VCaP (cell line): ENCODE measurements at regions not wholly inside any gene's neighbourhood (a gene's known extent, or its start where the extent isn't known, plus 50 kb on each side); places are given as distances from the start of the nearest gene placed in this dataset.

ENCODE experiments used
- H3K27ac ChIP-seq: fragments of 450-650 bp; 2 replicates; pipeline ENCODE4 v1.5.1; 2017
- TF ChIP-seq, protein P1 (sequence below): fragments of 450-650 bp; conservative IDR thresholded peaks from 2 replicates; pipeline ENCODE4 v1.5.1; 2017; ENCODE audit warnings: mild to moderate bottlenecking, moderate library complexity

DNA sequence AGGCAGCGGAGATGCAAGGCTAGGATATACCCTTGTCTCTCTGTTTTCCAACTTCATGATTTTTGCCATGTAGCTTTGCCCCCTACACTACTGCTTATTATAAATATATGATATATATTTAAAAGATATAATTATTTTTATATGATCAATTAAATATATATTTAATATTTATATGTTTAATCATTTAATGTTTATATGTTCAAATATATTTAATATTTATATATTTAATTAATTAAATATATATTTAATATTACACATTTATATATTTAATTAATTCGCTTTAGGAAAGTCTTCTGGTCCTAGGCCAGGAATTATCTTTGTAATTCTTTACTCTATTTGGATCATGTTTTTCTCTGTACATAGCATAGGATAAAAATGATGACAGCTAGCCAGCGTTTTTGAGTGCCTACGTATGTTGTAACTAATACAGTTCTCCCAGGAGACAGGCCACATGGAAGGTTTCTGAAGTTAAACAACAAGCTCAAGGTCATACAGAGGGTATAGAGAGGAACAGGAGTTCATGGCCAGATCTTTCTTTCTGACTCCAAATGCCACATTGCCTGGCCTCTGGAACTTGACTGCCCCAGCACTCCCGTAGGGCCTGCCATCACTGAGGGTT is 192.5 kb downstream of the KCNA5 start:
- TF ChIP-seq, protein P1, sequence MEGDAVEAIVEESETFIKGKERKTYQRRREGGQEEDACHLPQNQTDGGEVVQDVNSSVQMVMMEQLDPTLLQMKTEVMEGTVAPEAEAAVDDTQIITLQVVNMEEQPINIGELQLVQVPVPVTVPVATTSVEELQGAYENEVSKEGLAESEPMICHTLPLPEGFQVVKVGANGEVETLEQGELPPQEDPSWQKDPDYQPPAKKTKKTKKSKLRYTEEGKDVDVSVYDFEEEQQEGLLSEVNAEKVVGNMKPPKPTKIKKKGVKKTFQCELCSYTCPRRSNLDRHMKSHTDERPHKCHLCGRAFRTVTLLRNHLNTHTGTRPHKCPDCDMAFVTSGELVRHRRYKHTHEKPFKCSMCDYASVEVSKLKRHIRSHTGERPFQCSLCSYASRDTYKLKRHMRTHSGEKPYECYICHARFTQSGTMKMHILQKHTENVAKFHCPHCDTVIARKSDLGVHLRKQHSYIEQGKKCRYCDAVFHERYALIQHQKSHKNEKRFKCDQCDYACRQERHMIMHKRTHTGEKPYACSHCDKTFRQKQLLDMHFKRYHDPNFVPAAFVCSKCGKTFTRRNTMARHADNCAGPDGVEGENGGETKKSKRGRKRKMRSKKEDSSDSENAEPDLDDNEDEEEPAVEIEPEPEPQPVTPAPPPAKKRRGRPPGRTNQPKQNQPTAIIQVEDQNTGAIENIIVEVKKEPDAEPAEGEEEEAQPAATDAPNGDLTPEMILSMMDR: no peak
- no peak overlapping the region for H3K27ac ChIP-seq

DNA sequence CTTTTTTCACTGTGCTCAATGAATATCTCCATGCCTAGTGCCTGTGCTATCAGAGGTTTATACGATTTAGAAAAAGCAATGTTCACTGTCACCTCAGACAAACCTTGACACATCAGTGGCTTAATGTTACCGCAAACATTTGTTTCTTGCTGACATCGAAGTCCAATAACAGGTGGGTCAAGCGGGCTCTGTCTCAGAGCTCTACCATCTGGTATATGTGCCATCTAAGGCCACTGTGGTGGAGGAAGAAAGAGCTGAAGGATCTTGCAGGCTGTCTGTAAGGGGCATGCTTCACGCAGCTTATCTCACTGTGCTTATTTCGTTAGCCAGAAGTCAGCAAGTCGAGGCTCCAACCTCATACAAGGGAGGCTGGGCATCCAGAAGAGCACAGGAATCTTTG is 189.5 kb upstream of the NTF3 start:
- no peak overlapping the region for H3K27ac ChIP-seq
- TF ChIP-seq, protein P1: no peak

DNA sequence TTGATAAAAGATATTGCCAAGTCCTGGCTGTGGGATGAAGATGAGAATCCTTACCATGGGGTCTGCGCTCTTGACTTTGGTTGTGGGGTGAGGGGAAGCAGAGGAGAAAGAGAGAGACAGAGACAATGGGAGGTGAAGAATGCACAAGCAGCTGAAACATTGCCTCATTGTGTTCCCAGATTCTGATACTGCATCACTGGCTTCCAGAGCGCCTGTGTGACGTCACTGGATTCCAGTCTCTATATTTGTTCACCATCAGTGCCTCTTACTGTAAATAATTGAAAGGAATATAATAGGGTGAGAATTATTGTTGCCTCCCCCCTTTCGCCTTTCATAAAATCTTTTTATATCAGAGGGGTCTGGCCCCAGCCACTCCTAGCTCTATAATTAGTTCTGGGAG is 188.9 kb upstream of the NTF3 start:
- no peak overlapping the region for H3K27ac ChIP-seq
- TF ChIP-seq, protein P1: no peak

DNA sequence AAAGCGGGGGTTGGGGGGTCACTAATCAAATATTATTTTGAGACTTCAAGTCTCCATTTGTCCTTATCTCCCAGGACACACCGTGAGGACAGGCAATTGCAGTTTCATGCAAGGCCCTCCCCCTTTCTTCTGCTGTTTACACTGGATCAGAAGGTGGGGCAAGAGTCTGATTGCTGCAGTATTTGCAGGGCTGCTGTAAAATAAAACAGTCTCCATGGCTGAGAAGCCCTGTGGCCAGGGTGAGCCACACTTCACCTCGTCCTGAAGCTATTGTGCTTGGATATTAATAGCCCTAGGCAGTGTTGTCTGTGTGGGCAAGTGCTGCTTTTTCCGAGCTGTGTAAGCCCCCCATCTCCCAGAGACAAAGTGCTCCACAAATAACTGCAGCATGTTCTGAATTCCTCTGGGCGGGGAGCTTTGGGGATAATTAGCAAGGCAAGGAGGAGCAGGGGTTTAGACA is 187.4 kb upstream of the NTF3 start:
- TF ChIP-seq, protein P1: no peak
- H3K27ac ChIP-seq: peak overlapping the region; percentile 59

DNA sequence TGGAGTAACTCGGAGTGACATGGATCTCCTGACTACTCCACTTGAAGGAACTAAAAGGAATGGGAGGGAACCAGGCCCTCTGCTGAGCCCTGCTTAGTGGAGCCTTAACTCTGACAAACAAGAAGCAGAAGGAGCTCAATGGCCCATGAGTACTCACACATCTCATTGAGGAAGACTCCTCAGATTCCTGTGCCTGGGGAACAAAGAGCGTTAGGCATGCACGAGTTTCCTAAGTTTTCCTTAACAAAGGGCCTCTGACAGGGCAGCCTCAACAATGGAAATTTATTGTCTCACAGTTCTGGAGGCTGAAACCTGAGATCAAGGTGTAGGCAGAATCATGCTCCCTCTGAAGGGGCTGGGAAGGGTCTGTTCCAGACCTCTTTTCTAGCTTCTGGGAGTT is 185.7 kb upstream of the NTF3 start:
- TF ChIP-seq, protein P1: no peak
- no peak overlapping the region for H3K27ac ChIP-seq

DNA sequence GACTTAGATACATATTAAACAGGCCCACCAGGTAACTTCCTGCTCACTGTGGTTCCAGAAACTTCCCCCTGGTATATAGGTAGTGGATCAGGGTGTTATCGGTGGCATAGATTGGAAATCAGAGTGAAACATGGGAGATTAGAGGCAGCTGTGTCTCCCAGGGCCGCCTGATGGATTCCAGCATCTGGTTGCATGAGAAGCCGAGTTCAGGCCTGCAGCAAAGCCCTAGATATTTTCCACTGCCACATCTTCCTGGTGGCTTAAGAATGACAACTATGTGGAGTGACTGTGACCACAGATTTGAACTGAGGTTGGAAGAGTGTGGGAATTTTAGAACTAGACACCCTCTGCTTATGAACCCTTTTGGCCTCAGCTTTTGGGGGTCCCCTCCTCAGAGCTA is 184.8 kb upstream of the NTF3 start:
- no peak overlapping the region for H3K27ac ChIP-seq
- TF ChIP-seq, protein P1: no peak

DNA sequence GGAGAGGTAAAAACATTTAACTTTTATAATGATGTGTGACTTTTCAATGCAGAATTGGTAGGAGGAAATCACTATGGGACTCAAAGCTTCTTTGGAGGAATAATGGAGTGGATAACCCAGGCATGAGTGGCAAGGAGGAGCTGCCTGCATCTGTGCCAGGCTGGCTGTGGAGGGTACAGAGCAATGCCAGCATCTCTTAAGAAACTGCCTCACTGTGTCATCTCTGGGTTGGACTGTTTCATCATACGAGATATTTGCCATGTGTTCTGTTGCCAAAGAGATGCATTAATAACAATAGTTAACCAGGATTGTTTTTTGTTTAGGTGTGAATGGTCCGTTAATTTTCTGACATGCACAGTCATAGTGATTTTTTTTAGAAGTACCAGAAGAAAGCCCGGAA is 183.7 kb upstream of the NTF3 start:
- H3K27ac ChIP-seq: no peak overlapping the region
- TF ChIP-seq, protein P1: no peak
